Nephron (organoid): ENCODE measurements at regions not wholly inside any gene's neighbourhood (a gene's known extent, or its start where the extent isn't known, plus 50 kb on each side); places are given as distances from the start of the nearest gene placed in this dataset.

Experiments
- H3K27ac Mint-ChIP-seq, 3 experiments: 2 replicates each; pipeline ENCODE4 v1.8.0; 2020; ENCODE audit warnings: mixed read lengths in 3 of 3, mild to moderate bottlenecking in 2 of 3, moderate library complexity in 1 of 3
- H3K27me3 Mint-ChIP-seq: 2 replicates; pipeline ENCODE4 v1.8.0; 2021; ENCODE audit warnings: low read depth, mild to moderate bottlenecking, moderate library complexity, mixed read lengths
- H3K36me3 Mint-ChIP-seq: 2 replicates; pipeline ENCODE4 v1.8.0; 2020; ENCODE audit warnings: low read depth, mixed read lengths
- H3K4me1 Mint-ChIP-seq: 2 replicates; pipeline ENCODE4 v1.8.0; 2020; ENCODE audit warnings: mixed read lengths
- H3K4me3 Mint-ChIP-seq, 3 experiments: 2 replicates each; pipeline ENCODE4 v1.8.0; 2020; ENCODE audit warnings: mild to moderate bottlenecking in 3 of 3, mixed read lengths in 3 of 3, moderate library complexity in 2 of 3
- H3K9me3 Mint-ChIP-seq: 2 replicates; pipeline ENCODE4 v1.8.0; 2020; ENCODE audit warnings: mixed read lengths
- TF ChIP-seq, protein P1 (sequence below), 3 experiments: fragments of 200-600 bp; sonication (generic); IDR thresholded peaks; one replicate each; pipeline ENCODE4 v1.5.0; 2021; ENCODE audit warnings: antibody characterized with exemption in 3 of 3; ENCODE audit not compliant: unreplicated experiment in 3 of 3

DNA sequence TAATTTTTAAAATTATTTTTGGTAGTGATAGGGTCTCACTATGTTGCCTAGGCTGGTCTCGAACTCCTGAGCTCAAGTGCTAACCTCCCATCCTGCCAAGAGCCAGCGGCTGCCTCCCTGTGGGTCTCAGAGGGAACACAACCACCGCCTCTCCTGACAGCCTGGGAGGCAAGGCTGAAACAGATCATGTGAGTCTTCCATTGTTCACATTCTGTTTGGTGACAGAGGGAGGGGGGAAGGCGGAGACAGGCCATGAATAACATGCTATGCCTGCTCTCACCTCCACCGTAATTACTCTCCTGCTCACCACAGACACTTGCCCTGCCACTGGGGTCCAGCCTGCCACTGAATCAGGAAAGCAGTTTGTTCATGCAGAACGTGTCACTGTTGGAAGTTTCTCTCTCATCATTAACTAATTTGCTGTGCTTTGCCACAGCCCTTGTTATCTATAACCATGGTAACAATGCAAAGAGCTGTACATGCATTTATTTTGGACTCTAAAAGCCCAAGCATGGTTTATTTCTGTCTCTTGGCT, 78.4 kb upstream of the RASGRF1 start:
- peaks cover 47% of the 10 kb centered on the region for H3K27me3 Mint-ChIP-seq
- H3K9me3 Mint-ChIP-seq: no peaks in the 10 kb centered on the region
- no peaks in the 10 kb centered on the region for H3K36me3 Mint-ChIP-seq
- TF ChIP-seq, protein P1, sequence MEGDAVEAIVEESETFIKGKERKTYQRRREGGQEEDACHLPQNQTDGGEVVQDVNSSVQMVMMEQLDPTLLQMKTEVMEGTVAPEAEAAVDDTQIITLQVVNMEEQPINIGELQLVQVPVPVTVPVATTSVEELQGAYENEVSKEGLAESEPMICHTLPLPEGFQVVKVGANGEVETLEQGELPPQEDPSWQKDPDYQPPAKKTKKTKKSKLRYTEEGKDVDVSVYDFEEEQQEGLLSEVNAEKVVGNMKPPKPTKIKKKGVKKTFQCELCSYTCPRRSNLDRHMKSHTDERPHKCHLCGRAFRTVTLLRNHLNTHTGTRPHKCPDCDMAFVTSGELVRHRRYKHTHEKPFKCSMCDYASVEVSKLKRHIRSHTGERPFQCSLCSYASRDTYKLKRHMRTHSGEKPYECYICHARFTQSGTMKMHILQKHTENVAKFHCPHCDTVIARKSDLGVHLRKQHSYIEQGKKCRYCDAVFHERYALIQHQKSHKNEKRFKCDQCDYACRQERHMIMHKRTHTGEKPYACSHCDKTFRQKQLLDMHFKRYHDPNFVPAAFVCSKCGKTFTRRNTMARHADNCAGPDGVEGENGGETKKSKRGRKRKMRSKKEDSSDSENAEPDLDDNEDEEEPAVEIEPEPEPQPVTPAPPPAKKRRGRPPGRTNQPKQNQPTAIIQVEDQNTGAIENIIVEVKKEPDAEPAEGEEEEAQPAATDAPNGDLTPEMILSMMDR (IDR thresholded peaks at IDR 0.05; ENCODE audit: unreplicated experiment in 3 of 3): peak in 2 of 3 experiments; percentile 12 to 34
- H3K4me3 Mint-ChIP-seq: no peak overlapping the region
- H3K27ac Mint-ChIP-seq: peak overlapping the region in 1 of 3 experiments; percentile 33
- H3K4me1 Mint-ChIP-seq: peaks cover 25% of the 10 kb centered on the region

DNA sequence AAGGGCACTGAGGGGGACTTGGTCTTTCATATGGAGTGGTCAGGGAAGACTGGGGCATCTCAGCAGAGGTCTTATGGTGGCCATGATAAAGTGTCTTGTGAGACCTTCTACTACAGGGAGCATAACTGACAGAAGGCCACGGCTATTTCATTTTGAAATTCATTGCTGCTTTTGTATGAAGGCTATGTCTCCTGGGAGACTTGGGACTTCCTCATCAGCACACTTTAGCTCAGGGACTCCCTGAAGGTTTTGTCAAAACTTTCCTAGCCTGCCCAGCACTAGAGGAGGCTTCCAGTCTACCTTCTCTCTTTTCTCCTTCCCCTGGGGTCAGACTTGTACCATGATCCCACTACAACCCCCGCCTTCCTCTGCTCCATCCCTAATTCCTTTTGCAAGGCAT, 77.2 kb upstream of the RASGRF1 start:
- Mint-ChIP-seq H3K27me3 (peaks cover 42% of the 10 kb centered on the region), H3K36me3 (no peaks in the 10 kb centered on the region), H3K27ac (no peak overlapping the region), H3K4me1 (peaks cover 25% of the 10 kb centered on the region), H3K4me3 (no peak overlapping the region), H3K9me3 (no peaks in the 10 kb centered on the region)
- TF ChIP-seq, protein P1 (IDR thresholded peaks at IDR 0.05; ENCODE audit: unreplicated experiment in 3 of 3): no peak

DNA sequence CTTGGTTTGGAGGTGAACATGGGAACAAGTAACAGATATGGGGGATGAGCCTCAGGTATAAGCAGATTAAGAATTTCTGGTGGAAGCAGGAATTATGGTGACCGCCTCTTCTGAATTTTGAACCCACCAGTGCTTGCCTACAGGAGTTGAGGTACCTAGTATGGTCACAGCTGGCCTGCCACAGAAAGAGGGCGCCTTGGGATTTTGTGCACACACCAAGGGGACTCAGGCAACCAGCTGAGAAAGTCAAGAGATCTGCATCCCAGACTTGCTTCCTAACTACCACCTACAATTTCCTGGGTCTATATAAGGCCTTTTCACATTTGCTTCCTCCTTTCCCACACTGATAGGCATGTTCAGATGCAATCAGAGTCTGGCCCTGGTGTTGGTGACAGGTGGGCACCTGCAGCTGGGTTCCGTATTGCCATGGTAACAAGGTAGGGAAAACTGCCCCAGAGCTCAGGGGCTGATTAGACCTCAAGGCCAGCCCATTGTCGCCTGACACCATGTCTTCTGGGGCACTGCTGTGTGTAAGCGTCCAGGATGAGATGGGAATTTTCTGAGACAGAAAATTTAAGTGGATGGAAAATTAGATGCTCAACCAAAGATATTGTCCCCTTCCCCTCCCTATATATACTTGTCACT, 75.9 kb upstream of the RASGRF1 start:
- Mint-ChIP-seq H3K27ac (no peak overlapping the region), H3K4me3 (no peak overlapping the region), H3K4me1 (peaks cover 16% of the 10 kb centered on the region), H3K27me3 (peaks cover 35% of the 10 kb centered on the region), H3K9me3 (no peaks in the 10 kb centered on the region), H3K36me3 (no peaks in the 10 kb centered on the region)
- TF ChIP-seq, protein P1 (IDR thresholded peaks at IDR 0.05; ENCODE audit: unreplicated experiment in 3 of 3): no peak

DNA sequence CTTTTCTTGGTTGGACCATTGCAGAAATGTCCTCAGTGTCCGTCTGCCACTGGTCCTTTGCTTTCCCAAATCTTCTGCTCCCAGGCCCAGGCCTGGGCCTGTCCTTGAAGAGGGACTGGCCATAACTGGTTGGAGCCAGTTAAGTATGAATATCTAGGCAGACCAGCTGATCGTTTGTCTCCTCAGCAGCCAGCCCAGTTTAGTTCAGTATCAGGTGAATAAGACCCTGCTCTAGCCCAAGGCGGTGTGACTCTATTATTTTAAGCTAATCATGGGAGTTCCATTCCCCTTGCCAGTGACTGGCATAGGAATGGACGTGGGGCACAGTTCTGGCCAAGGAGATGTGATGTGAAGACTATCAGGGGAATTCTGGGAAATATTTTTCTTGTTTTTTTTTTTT, 73.9 kb upstream of the RASGRF1 start:
- H3K4me3 Mint-ChIP-seq: no peak overlapping the region
- peaks cover 17% of the 10 kb centered on the region for H3K27me3 Mint-ChIP-seq
- no peak overlapping the region for H3K27ac Mint-ChIP-seq
- H3K9me3 Mint-ChIP-seq: no peaks in the 10 kb centered on the region
- H3K36me3 Mint-ChIP-seq: no peaks in the 10 kb centered on the region
- peaks cover 3% of the 10 kb centered on the region for H3K4me1 Mint-ChIP-seq
- TF ChIP-seq, protein P1 (IDR thresholded peaks at IDR 0.05; ENCODE audit: unreplicated experiment in 3 of 3): no peak

DNA sequence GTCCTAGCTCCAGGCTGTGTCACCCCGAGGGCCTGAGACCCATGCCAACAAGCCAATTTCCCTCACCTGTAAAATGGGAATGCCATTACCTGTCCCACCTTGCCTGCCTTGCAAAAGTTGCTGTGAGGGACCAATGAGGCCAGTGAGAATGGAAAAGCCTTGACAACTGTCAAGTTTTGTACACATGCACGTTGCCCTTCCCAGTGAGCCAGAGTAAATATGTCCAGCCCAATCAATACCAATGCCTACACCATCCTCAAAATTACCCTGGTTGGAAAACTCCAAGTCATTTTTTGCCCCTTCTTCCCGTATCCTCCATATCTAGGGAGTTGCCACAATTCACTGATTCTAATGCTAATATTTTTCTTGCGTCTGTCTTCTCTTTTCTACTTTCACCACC, 73.5 kb upstream of the RASGRF1 start:
- Mint-ChIP-seq H3K4me1 (no peaks in the 10 kb centered on the region), H3K27ac (no peak overlapping the region), H3K36me3 (no peaks in the 10 kb centered on the region), H3K4me3 (no peak overlapping the region), H3K9me3 (no peaks in the 10 kb centered on the region), H3K27me3 (peaks cover 13% of the 10 kb centered on the region)
- TF ChIP-seq, protein P1 (IDR thresholded peaks at IDR 0.05; ENCODE audit: unreplicated experiment in 3 of 3): no peak

DNA sequence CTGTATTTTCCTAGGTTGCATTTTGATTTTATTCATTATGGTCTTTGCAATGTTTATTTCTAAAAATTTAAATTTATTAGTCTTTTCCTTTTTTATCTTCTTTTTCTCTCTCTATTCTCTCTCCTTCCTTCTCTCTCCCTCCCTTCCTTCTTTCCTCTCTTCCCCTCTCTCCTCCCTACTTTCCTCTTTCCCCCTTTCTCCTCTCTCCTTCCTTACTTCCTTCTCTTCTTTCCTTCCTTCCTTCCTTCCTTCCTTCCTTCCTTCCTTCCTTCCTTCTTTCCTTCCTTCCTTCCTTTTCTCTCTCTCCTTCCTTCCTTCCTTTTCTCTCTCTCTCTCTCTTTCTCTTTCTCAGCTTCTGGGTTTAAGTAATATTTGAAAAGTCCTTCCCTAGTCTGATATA, 72.8 kb upstream of the RASGRF1 start:
- Mint-ChIP-seq H3K36me3 (no peaks in the 10 kb centered on the region), H3K4me3 (no peak overlapping the region), H3K27ac (no peak overlapping the region)

More for the DNA sequence above, 72.8 kb upstream of the RASGRF1 start:
- TF ChIP-seq, protein P1 (IDR thresholded peaks at IDR 0.05; ENCODE audit: unreplicated experiment in 3 of 3): no peak
- Mint-ChIP-seq H3K4me1 (no peaks in the 10 kb centered on the region), H3K27me3 (peaks cover 16% of the 10 kb centered on the region), H3K9me3 (no peaks in the 10 kb centered on the region)
